GM21529 (cell line): ENCODE measurements at regions not wholly inside any gene's neighbourhood (a gene's known extent, or its start where the extent isn't known, plus 50 kb on each side); places are given as distances from the start of the nearest gene placed in this dataset.
"Not testable (repeated sequence)": the region's sequence is repeated elsewhere in the genome, so short reads cannot be mapped to it uniquely, and the experiment has no call there.

Experiments used
- ATAC-seq: cut with Tn5 transposase; IDR thresholded peaks from one replicate; pipeline ENCODE4 v1.9.1; 2021; ENCODE audit not compliant: unreplicated experiment

GRCh38 chr13:31385540-31385939 lies 185.8 kb downstream of the B3GLCT start:
- no peak for ATAC-seq

GRCh38 chr13:31394506-31394905 lies 194.7 kb downstream of the B3GLCT start:
- no peak for ATAC-seq

GRCh38 chr13:31395090-31395489 lies 195.3 kb downstream of the B3GLCT start:
- ATAC-seq: no peak

- no peak for ATAC-seq
These were observed 199.9 kb downstream of the B3GLCT start for GRCh38 chr13:31399690-31400089.

GRCh38 chr13:31403711-31404110 lies 203.9 kb downstream of the B3GLCT start:
- not testable (repeated sequence) for ATAC-seq

- ATAC-seq: no peak
These were observed 209.2 kb downstream of the B3GLCT start for GRCh38 chr13:31408927-31409326.

GRCh38 chr13:31409678-31410356 lies 210.0 kb downstream of the B3GLCT start:
- ATAC-seq: no peak

GRCh38 chr13:31413516-31413915 lies 213.7 kb downstream of the B3GLCT start:
- no peak for ATAC-seq

GRCh38 chr13:31416066-31416465 lies 216.3 kb downstream of the B3GLCT start:
- no peak for ATAC-seq

- no peak for ATAC-seq
These were observed 218.4 kb downstream of the B3GLCT start for GRCh38 chr13:31418186-31418585.

GRCh38 chr13:31421756-31422155 lies 222.0 kb downstream of the B3GLCT start:
- ATAC-seq: no peak

- ATAC-seq: peak; percentile 96
These were observed 224.5 kb downstream of the B3GLCT start for GRCh38 chr13:31424130-31424729.

GRCh38 chr13:31426395-31426794 lies 226.6 kb downstream of the B3GLCT start:
- ATAC-seq: no peak

- ATAC-seq: no peak
These were observed 227.7 kb downstream of the B3GLCT start for GRCh38 chr13:31427151-31428100.

- ATAC-seq: no peak
These were observed 232.0 kb downstream of the B3GLCT start for GRCh38 chr13:31431722-31432137.

- no peak for ATAC-seq
These were observed 233.4 kb downstream of the B3GLCT start for GRCh38 chr13:31433207-31433606.

- no peak for ATAC-seq
These were observed 234.0 kb downstream of the B3GLCT start for GRCh38 chr13:31433746-31434145.

- no peak for ATAC-seq
These were observed 234.8 kb downstream of the B3GLCT start for GRCh38 chr13:31434613-31435012.

GRCh38 chr13:31435536-31435935 lies 235.8 kb downstream of the B3GLCT start:
- ATAC-seq: no peak

- no peak for ATAC-seq
These were observed 236.7 kb downstream of the B3GLCT start for GRCh38 chr13:31436478-31436877.

- ATAC-seq: no peak
These were observed 238.2 kb downstream of the B3GLCT start for GRCh38 chr13:31437975-31438374.

- no peak for ATAC-seq
These were observed 240.4 kb downstream of the B3GLCT start for GRCh38 chr13:31440132-31440531.
